LNCAP (cell line): ENCODE measurements at regions not wholly inside any gene's neighbourhood (a gene's known extent, or its start where the extent isn't known, plus 50 kb on each side); places are given as distances from the start of the nearest gene placed in this dataset.

Source experiments
- TF ChIP-seq, protein P1 (sequence below): fragments of 450-650 bp; IDR thresholded peaks from 2 replicates; pipeline ENCODE4 v1.5.1; 2017; ENCODE audit warnings: mild to moderate bottlenecking

- TF ChIP-seq, protein P1, sequence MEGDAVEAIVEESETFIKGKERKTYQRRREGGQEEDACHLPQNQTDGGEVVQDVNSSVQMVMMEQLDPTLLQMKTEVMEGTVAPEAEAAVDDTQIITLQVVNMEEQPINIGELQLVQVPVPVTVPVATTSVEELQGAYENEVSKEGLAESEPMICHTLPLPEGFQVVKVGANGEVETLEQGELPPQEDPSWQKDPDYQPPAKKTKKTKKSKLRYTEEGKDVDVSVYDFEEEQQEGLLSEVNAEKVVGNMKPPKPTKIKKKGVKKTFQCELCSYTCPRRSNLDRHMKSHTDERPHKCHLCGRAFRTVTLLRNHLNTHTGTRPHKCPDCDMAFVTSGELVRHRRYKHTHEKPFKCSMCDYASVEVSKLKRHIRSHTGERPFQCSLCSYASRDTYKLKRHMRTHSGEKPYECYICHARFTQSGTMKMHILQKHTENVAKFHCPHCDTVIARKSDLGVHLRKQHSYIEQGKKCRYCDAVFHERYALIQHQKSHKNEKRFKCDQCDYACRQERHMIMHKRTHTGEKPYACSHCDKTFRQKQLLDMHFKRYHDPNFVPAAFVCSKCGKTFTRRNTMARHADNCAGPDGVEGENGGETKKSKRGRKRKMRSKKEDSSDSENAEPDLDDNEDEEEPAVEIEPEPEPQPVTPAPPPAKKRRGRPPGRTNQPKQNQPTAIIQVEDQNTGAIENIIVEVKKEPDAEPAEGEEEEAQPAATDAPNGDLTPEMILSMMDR: no peak
Measured at GRCh38 chr10:63755441-63755840, 234.2 kb downstream of the REEP3 start.

DNA sequence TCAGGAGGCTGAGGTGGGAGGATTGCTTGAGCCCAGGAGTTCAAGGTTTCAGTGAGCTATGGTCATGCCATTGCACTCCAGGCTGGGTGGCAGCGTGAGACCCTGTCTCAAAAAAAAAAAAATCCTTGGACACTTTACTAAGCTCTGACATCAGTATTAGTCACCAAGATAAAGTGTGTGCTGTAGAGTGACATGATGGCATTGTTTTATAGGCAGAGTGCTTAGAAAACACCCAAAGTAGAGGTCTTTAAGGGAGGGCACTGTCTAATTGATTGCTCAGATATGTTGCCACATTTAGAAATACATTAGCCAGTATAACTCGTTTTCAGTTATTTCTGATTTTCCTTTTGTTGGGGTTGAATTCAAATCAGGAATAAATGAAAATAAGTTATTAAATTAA lies 235.9 kb downstream of the REEP3 start:
- TF ChIP-seq, protein P1: no peak

- TF ChIP-seq, protein P1: no peak
Measured at GRCh38 chr10:63758080-63758479, 236.9 kb downstream of the REEP3 start.

DNA sequence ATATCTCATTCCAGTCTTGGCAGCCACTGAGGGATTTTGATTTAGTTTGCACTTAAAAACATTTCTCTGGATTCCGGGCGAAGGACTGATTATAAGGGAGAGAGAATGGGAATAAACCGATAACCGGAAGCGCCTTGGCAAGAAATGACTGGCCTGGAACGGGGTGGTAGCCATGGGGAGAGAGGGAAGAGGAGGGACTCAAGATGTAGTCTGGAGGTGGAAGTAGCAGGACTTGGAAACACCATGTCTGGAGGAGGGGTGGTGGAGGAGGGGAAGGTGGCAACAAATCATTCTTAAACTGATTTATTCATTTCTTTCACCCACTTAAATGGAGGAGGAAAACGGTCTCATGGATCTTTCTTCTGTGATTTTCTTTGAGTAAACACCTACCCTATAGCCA lies 238.1 kb downstream of the REEP3 start:
- TF ChIP-seq, protein P1: no peak

- TF ChIP-seq, protein P1: no peak
Measured at GRCh38 chr10:63760034-63760707, 239.0 kb downstream of the REEP3 start.

DNA sequence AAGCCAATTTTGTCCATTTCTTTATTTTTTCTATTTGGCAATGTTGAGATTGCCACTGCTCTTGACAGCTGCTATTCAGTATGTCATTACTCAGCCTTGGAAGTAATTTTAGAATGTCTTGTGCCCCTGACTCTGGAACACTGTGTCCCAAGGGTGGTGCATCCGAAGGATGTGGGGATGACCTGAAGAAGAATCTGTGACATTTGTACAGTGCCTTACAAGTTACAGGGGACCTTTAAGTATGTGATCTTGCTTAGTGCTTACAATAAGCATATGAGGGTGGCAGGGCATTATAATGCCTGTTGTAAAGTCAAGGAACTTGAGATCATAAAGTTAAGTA lies 239.5 kb downstream of the REEP3 start:
- TF ChIP-seq, protein P1: no peak

DNA sequence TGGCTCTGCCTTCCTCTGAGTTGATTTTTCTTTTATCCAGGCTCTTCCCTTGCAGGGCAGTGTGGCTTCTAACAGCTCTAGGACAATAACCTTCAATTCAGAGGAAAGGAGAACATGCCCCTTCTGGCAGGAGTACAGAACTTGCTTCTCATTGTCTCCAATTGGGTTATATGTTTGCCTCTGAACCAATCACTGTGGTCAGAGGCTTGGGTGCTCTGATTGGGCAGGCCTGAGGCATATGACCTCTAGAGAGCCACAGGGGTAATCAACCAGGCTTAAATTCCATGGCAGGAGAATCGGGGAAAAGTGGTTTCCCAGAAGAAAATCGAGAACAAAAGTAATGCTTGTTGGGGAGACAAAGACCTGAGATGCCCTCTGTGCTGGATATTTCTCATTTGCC lies 240.0 kb downstream of the REEP3 start:
- TF ChIP-seq, protein P1: no peak

GRCh38 chr10:63763744-63764143 lies 242.5 kb downstream of the REEP3 start:
- TF ChIP-seq, protein P1: no peak
